Mesenchymal stem cell (in vitro differentiated cells and primary cell): ENCODE measurements at regions not wholly inside any gene's neighbourhood (a gene's known extent, or its start where the extent isn't known, plus 50 kb on each side); places are given as distances from the start of the nearest gene placed in this dataset.

Experiments
- DNase-seq: peaks from one replicate; pipeline ENCODE4 v3.0.0-alpha.2; 2013
- H2AFZ ChIP-seq: one replicate; pipeline ENCODE4 v1.6.1; 2013; ENCODE audit warnings: low read depth, mild to moderate bottlenecking, control low read depth, inconsistent platforms, low read length, moderate library complexity
- H2AK5ac ChIP-seq: 2 replicates; pipeline ENCODE4 v1.6.1; 2013; ENCODE audit warnings: low read length, moderate library complexity, mild to moderate bottlenecking, inconsistent platforms; ENCODE audit not compliant: severe bottlenecking
- H2BK120ac ChIP-seq: one replicate; pipeline ENCODE4 v1.6.1; 2013; ENCODE audit warnings: low read depth, mild to moderate bottlenecking, inconsistent platforms, low read length, moderate library complexity
- H2BK12ac ChIP-seq, 2 experiments: one replicate each; pipeline ENCODE4 v1.6.1; 2013; ENCODE audit warnings: inconsistent platforms in 2 of 2, low read length in 2 of 2, mild to moderate bottlenecking in 2 of 2, moderate library complexity in 2 of 2, control low read depth in 1 of 2
- H2BK15ac ChIP-seq: one replicate; pipeline ENCODE4 v1.6.1; 2013; ENCODE audit warnings: mild to moderate bottlenecking, low read depth, inconsistent platforms; ENCODE audit not compliant: poor library complexity, severe bottlenecking
- H2BK5ac ChIP-seq: 2 replicates; pipeline ENCODE4 v1.6.1; 2013; ENCODE audit warnings: low read depth, mild to moderate bottlenecking, low read length, control low read depth, inconsistent platforms; ENCODE audit not compliant: poor library complexity, severe bottlenecking
- H3K14ac ChIP-seq, 2 experiments: one replicate each; pipeline ENCODE4 v1.6.1; 2013; ENCODE audit warnings: inconsistent platforms in 2 of 2, low read length in 2 of 2, control low read depth in 1 of 2, mild to moderate bottlenecking in 1 of 2, moderate library complexity in 1 of 2
- H3K18ac ChIP-seq, 2 experiments: one replicate each; pipeline ENCODE4 v1.6.1; 2013; ENCODE audit warnings: inconsistent platforms in 2 of 2, low read length in 2 of 2, control low read depth in 1 of 2, low read depth in 1 of 2, mild to moderate bottlenecking in 1 of 2
- H3K23ac ChIP-seq, 2 experiments: one replicate each; pipeline ENCODE4 v1.6.1; 2013; ENCODE audit warnings: inconsistent platforms in 2 of 2, low read length in 2 of 2, mild to moderate bottlenecking in 2 of 2, moderate library complexity in 2 of 2, control low read depth in 1 of 2
- H3K27ac ChIP-seq: 2 replicates; pipeline ENCODE4 v1.5.1; 2013; ENCODE audit warnings: mild to moderate bottlenecking, moderate library complexity, low read length, control low read depth, inconsistent platforms; ENCODE audit not compliant: poor library complexity, severe bottlenecking
- H3K27me3 ChIP-seq, 2 experiments: 2 replicates each; pipeline versions ENCODE4 v1.6.1 to v1.7.0; 2013; ENCODE audit warnings: low read length in 2 of 2, mild to moderate bottlenecking in 2 of 2, moderate library complexity in 2 of 2, control low read depth in 1 of 2, inconsistent platforms in 1 of 2; ENCODE audit not compliant: control insufficient read depth in 1 of 2, insufficient read depth in 1 of 2
- H3K36me3 ChIP-seq, 2 experiments: 2 replicates each; pipeline versions ENCODE4 v1.6.1 to v1.7.0; 2013; ENCODE audit warnings: low read length in 2 of 2, control low read depth in 1 of 2, inconsistent platforms in 1 of 2, low read depth in 1 of 2, mild to moderate bottlenecking in 1 of 2; ENCODE audit not compliant: insufficient read depth in 2 of 2, control insufficient read depth in 1 of 2
- H3K4ac ChIP-seq, 2 experiments: one replicate each; pipeline ENCODE4 v1.6.1; 2013; ENCODE audit warnings: inconsistent platforms in 2 of 2, low read length in 2 of 2, mild to moderate bottlenecking in 2 of 2, moderate library complexity in 2 of 2, control low read depth in 1 of 2, low read depth in 1 of 2
- H3K4me1 ChIP-seq: 2 replicates; pipeline ENCODE4 v1.6.1; 2013; ENCODE audit warnings: low read depth, low read length, control low read depth; ENCODE audit not compliant: control insufficient read depth, insufficient read depth
- H3K4me2 ChIP-seq: 2 replicates; pipeline ENCODE4 v1.6.1; 2013; ENCODE audit warnings: low read length, mild to moderate bottlenecking, inconsistent platforms; ENCODE audit not compliant: poor library complexity, severe bottlenecking
- H3K4me3 ChIP-seq, 2 experiments: 2 replicates each; pipeline versions ENCODE4 v1.5.1 to v1.7.0; 2013; ENCODE audit warnings: low read length in 2 of 2, mild to moderate bottlenecking in 2 of 2, control low read depth in 1 of 2, low read depth in 1 of 2; ENCODE audit not compliant: insufficient read depth in 1 of 2
- H3K79me1 ChIP-seq: replicated peaks from 2 replicates; pipeline ENCODE4 v1.6.1; 2013; ENCODE audit warnings: mild to moderate bottlenecking, control low read depth, low read length, inconsistent platforms; ENCODE audit not compliant: poor library complexity, severe bottlenecking
- H3K9ac ChIP-seq: 2 replicates; pipeline ENCODE4 v1.7.0; 2013; ENCODE audit warnings: mild to moderate bottlenecking, low read length, moderate library complexity
- H3K9me3 ChIP-seq: 2 replicates; pipeline ENCODE4 v1.7.0; 2013; ENCODE audit warnings: mild to moderate bottlenecking, low read length; ENCODE audit not compliant: control insufficient read depth
- H4K8ac ChIP-seq: one replicate; pipeline ENCODE4 v1.6.1; 2013; ENCODE audit warnings: inconsistent platforms, mild to moderate bottlenecking, low read length, moderate library complexity
- H4K91ac ChIP-seq: one replicate; pipeline ENCODE4 v1.6.1; 2013; ENCODE audit warnings: mild to moderate bottlenecking, low read length, inconsistent platforms
- WGBS: methylation state at CpG from one replicate; pipeline ENCODE4 v1.1.7; 2013; ENCODE audit warnings: mixed read lengths; 5-methylcytosine and 5-hydroxymethylcytosine counted together

- 58% methylated on average over 3 of the region's 3 CpGs for WGBS
- H3K9ac ChIP-seq = no peak overlapping the region
Observed at GRCh38 chr15:39188930-39189329, 391.9 kb upstream of the THBS1 start.

GRCh38 chr15:39191871-39192291, 389.0 kb upstream of the THBS1 start:
- Histone ChIP-seq H2AK5ac (peak overlapping the region; percentile 17), H3K4ac (no peak overlapping the region), H2BK15ac (no peak overlapping the region)

More at GRCh38 chr15:39188930-39189329, 391.9 kb upstream of the THBS1 start:
- Histone ChIP-seq H2BK12ac (peak overlapping the region in 1 of 2 experiments; percentile 49), H3K27me3 (no peaks in the 10 kb centered on the region), H2AFZ (no peak overlapping the region), H3K79me1 (no peaks in the 10 kb centered on the region), H4K91ac (no peak overlapping the region), H3K14ac (no peak overlapping the region), H3K23ac (no peak overlapping the region), H3K27ac (peak overlapping the region; percentile 19), H3K4me2 (no peak overlapping the region), H3K4me1 (peaks cover 2% of the 10 kb centered on the region), H3K18ac (no peak overlapping the region), H2BK15ac (no peak overlapping the region), H2BK5ac (no peak overlapping the region), H3K4me3 (no peak overlapping the region), H2BK120ac (no peak overlapping the region), H3K36me3 (no peaks in the 10 kb centered on the region), H3K9me3 (no peaks in the 10 kb centered on the region), H4K8ac (no peak overlapping the region), H2AK5ac (peak overlapping the region; percentile 89), H3K4ac (no peak overlapping the region)
- DNase-seq = peak; percentile 76

GRCh38 chr15:39192351-39192750, 388.5 kb upstream of the THBS1 start:
- 100% methylated on average over 2 of the region's 3 CpGs for WGBS
- H3K4me1 ChIP-seq = peaks cover 5% of the 10 kb centered on the region

More at GRCh38 chr15:39191871-39192291, 389.0 kb upstream of the THBS1 start:
- Histone ChIP-seq H3K4me1 (peaks cover 5% of the 10 kb centered on the region), H3K36me3 (no peaks in the 10 kb centered on the region), H2BK120ac (no peak overlapping the region), H4K91ac (no peak overlapping the region), H3K79me1 (no peaks in the 10 kb centered on the region), H3K27ac (peak overlapping the region; percentile 91), H4K8ac (no peak overlapping the region), H3K18ac (no peak overlapping the region), H3K4me2 (no peak overlapping the region), H3K9me3 (no peaks in the 10 kb centered on the region), H2BK12ac (peak overlapping the region in 1 of 2 experiments; percentile 73), H2AFZ (no peak overlapping the region), H3K9ac (no peak overlapping the region), H3K4me3 (no peak overlapping the region), H3K14ac (no peak overlapping the region), H2BK5ac (peak overlapping the region; percentile 78), H3K23ac (no peak overlapping the region), H3K27me3 (no peaks in the 10 kb centered on the region)
- peak; percentile 56 for DNase-seq

GRCh38 chr15:39192979-39193560, 387.8 kb upstream of the THBS1 start:
- peak overlapping the region; percentile 91 for H3K27ac ChIP-seq
- no peak overlapping the region for H2BK15ac ChIP-seq
- no peaks in the 10 kb centered on the region for H3K79me1 ChIP-seq
- WGBS = 96% methylated on average over 2 of the region's 3 CpGs
- peaks cover 5% of the 10 kb centered on the region for H3K4me1 ChIP-seq
- H4K91ac ChIP-seq = no peak overlapping the region
- H3K27me3 ChIP-seq = no peaks in the 10 kb centered on the region
- no peak for DNase-seq
- no peak overlapping the region for H2BK120ac ChIP-seq
- no peak overlapping the region for H3K9ac ChIP-seq
- peak overlapping the region; percentile 57 for H2AK5ac ChIP-seq
- no peaks in the 10 kb centered on the region for H3K36me3 ChIP-seq
- H3K4me3 ChIP-seq = no peak overlapping the region
- H2BK5ac ChIP-seq = peak overlapping the region; percentile 15
- H4K8ac ChIP-seq = peak overlapping the region; percentile 12
- H3K4me2 ChIP-seq = no peak overlapping the region
- H2BK12ac ChIP-seq = no peak overlapping the region
- H2AFZ ChIP-seq = no peak overlapping the region
- no peaks in the 10 kb centered on the region for H3K9me3 ChIP-seq
- H3K18ac ChIP-seq = no peak overlapping the region
- H3K4ac ChIP-seq = no peak overlapping the region
- H3K23ac ChIP-seq = no peak overlapping the region
- H3K14ac ChIP-seq = no peak overlapping the region

More at GRCh38 chr15:39192351-39192750, 388.5 kb upstream of the THBS1 start:
- no peak overlapping the region for H2BK120ac ChIP-seq
- H3K79me1 ChIP-seq = no peaks in the 10 kb centered on the region
- H3K4me3 ChIP-seq = no peak overlapping the region
- H3K4me2 ChIP-seq = no peak overlapping the region
- H3K23ac ChIP-seq = no peak overlapping the region
- H2AFZ ChIP-seq = no peak overlapping the region
- H3K14ac ChIP-seq = no peak overlapping the region
- no peak overlapping the region for H2BK12ac ChIP-seq
- H3K27me3 ChIP-seq = no peaks in the 10 kb centered on the region
- H3K36me3 ChIP-seq = no peaks in the 10 kb centered on the region
- H2AK5ac ChIP-seq = peak overlapping the region; percentile 69
- H3K9me3 ChIP-seq = no peaks in the 10 kb centered on the region
- no peak overlapping the region for H4K8ac ChIP-seq
- no peak overlapping the region for H3K9ac ChIP-seq
- H2BK5ac ChIP-seq = peak overlapping the region; percentile 78
- H3K18ac ChIP-seq = no peak overlapping the region
- no peak overlapping the region for H4K91ac ChIP-seq
- H3K27ac ChIP-seq = peak overlapping the region; percentile 91
- no peak overlapping the region for H3K4ac ChIP-seq
- H2BK15ac ChIP-seq = no peak overlapping the region
- DNase-seq = no peak
